ENCODE measurements at regions not wholly inside any gene's neighbourhood (a gene's known extent, or its start where the extent isn't known, plus 50 kb on each side); places are given as distances from the start of the nearest gene placed in this dataset.
"Not testable (repeated sequence)": the region's sequence is repeated elsewhere in the genome, so short reads cannot be mapped to it uniquely, and the experiment has no call there.

GRCh38 chr2:15759385-15759784 lies 167.7 kb downstream of the DDX1 start:
- no peaks in the 10 kb centered on the region for H3K9me3 ChIP-seq (replicated peaks; ENCODE audit: insufficient read depth, low read length)
- no peak overlapping the region for H3K9ac ChIP-seq (ENCODE audit: low read length)
- TF ChIP-seq EZH2phosphoT487 (IDR thresholded peaks at IDR 0.05; ENCODE audit: low read length): no peak
- no peak for TF ChIP-seq EZH2 (optimal IDR thresholded peaks at IDR 0.05; ENCODE audit: low read depth, low read length)
- no peak for TF ChIP-seq CTCF (IDR thresholded peaks at IDR 0.05; ENCODE audit: low read length)
- H3F3A ChIP-seq (ENCODE audit: insufficient read depth, low read length): no peaks in the 10 kb centered on the region
- no peak for DNase-seq
- H3K9me2 ChIP-seq (replicated peaks; ENCODE audit: insufficient read depth, low read length): no peaks in the 10 kb centered on the region
- H2AFZ ChIP-seq (ENCODE audit: low read length): no peak overlapping the region
- no peak overlapping the region for H3K4me2 ChIP-seq (ENCODE audit: low read depth, low read length)
- H3K27me3 ChIP-seq (replicated peaks; ENCODE audit: insufficient read depth, low read length): no peaks in the 10 kb centered on the region
- H3K36me3 ChIP-seq (replicated peaks; ENCODE audit: insufficient read depth, low read length): no peaks in the 10 kb centered on the region
- no peaks in the 10 kb centered on the region for H3K79me2 ChIP-seq (ENCODE audit: low read length)
- H4K20me1 ChIP-seq (ENCODE audit: insufficient read depth, low read length): no peaks in the 10 kb centered on the region
- H3K4me3 ChIP-seq (ENCODE audit: low read length): no peak overlapping the region
- H3K4me1 ChIP-seq (ENCODE audit: low read length): no peaks in the 10 kb centered on the region
- H3K27ac ChIP-seq (ENCODE audit: low read length): no peak overlapping the region

- not testable (repeated sequence) for DNase-seq; H3K4me2 ChIP-seq (ENCODE audit: low read depth, low read length); H3K27me3 ChIP-seq (replicated peaks; ENCODE audit: insufficient read depth, low read length)
These were observed 168.1 kb downstream of the DDX1 start for GRCh38 chr2:15759791-15760190.

GRCh38 chr2:15760232-15760910 lies 168.7 kb downstream of the DDX1 start:
- Histone ChIP-seq H3K9me3 (replicated peaks; ENCODE audit: insufficient read depth, low read length) (no peaks in the 10 kb centered on the region), H3K4me2 (ENCODE audit: low read depth, low read length) (no peak overlapping the region), H4K20me1 (ENCODE audit: insufficient read depth, low read length) (no peaks in the 10 kb centered on the region), H3K4me3 (ENCODE audit: low read length) (no peak overlapping the region), H3K9me2 (replicated peaks; ENCODE audit: insufficient read depth, low read length) (no peaks in the 10 kb centered on the region), H3K27ac (ENCODE audit: low read length) (no peak overlapping the region), H3K4me1 (ENCODE audit: low read length) (no peaks in the 10 kb centered on the region), H2AFZ (ENCODE audit: low read length) (no peak overlapping the region), H3K36me3 (replicated peaks; ENCODE audit: insufficient read depth, low read length) (no peaks in the 10 kb centered on the region), H3F3A (ENCODE audit: insufficient read depth, low read length) (no peaks in the 10 kb centered on the region), H3K27me3 (replicated peaks; ENCODE audit: insufficient read depth, low read length) (no peaks in the 10 kb centered on the region), H3K79me2 (ENCODE audit: low read length) (no peaks in the 10 kb centered on the region), H3K9ac (ENCODE audit: low read length) (no peak overlapping the region)
- DNase-seq: no peak
- TF ChIP-seq CTCF (IDR thresholded peaks at IDR 0.05; ENCODE audit: low read length) (no peak), EZH2 (optimal IDR thresholded peaks at IDR 0.05; ENCODE audit: low read depth, low read length) (no peak), EZH2phosphoT487 (IDR thresholded peaks at IDR 0.05; ENCODE audit: low read length) (no peak)

More at GRCh38 chr2:15759791-15760190, 168.1 kb downstream of the DDX1 start:
- not testable (repeated sequence) for H2AFZ ChIP-seq (ENCODE audit: low read length); H3K79me2 ChIP-seq (ENCODE audit: low read length); H3K4me3 ChIP-seq (ENCODE audit: low read length); H4K20me1 ChIP-seq (ENCODE audit: insufficient read depth, low read length); H3F3A ChIP-seq (ENCODE audit: insufficient read depth, low read length); H3K27ac ChIP-seq (ENCODE audit: low read length); H3K9me3 ChIP-seq (replicated peaks; ENCODE audit: insufficient read depth, low read length); H3K9me2 ChIP-seq (replicated peaks; ENCODE audit: insufficient read depth, low read length); H3K4me1 ChIP-seq (ENCODE audit: low read length); H3K9ac ChIP-seq (ENCODE audit: low read length); H3K36me3 ChIP-seq (replicated peaks; ENCODE audit: insufficient read depth, low read length)

DNA sequence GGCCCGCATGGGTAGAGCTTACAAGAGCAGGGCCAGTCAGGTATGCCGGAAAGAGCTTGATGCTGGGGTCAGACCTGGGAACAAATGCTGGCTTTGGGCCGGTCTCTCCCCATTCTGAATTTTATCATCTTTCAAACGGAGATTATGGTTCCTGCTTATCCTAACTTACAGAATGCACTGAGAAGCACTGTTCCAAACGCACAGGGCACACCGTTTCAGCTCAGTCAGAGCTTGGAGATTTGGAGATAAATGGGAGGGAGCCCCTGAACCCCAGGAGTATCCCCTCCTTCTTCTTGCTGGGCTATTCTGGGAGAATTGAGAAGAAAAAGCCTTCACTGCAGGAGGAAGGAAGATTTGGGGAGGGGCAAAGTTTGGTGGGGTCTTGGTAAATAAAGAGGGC lies 169.4 kb downstream of the DDX1 start:
- Histone ChIP-seq H3K9ac (ENCODE audit: low read length) (no peak overlapping the region), H3K4me3 (ENCODE audit: low read length) (no peak overlapping the region), H4K20me1 (ENCODE audit: insufficient read depth, low read length) (no peaks in the 10 kb centered on the region), H2AFZ (ENCODE audit: low read length) (no peak overlapping the region), H3K79me2 (ENCODE audit: low read length) (no peaks in the 10 kb centered on the region), H3K9me2 (replicated peaks; ENCODE audit: insufficient read depth, low read length) (no peaks in the 10 kb centered on the region), H3K4me2 (ENCODE audit: low read depth, low read length) (no peak overlapping the region), H3K27me3 (replicated peaks; ENCODE audit: insufficient read depth, low read length) (no peaks in the 10 kb centered on the region), H3K27ac (ENCODE audit: low read length) (no peak overlapping the region), H3F3A (ENCODE audit: insufficient read depth, low read length) (no peaks in the 10 kb centered on the region), H3K36me3 (replicated peaks; ENCODE audit: insufficient read depth, low read length) (no peaks in the 10 kb centered on the region), H3K4me1 (ENCODE audit: low read length) (no peaks in the 10 kb centered on the region), H3K9me3 (replicated peaks; ENCODE audit: insufficient read depth, low read length) (no peaks in the 10 kb centered on the region)
- no peak for DNase-seq
- TF ChIP-seq EZH2phosphoT487 (IDR thresholded peaks at IDR 0.05; ENCODE audit: low read length) (no peak), CTCF (IDR thresholded peaks at IDR 0.05; ENCODE audit: low read length) (no peak), EZH2 (optimal IDR thresholded peaks at IDR 0.05; ENCODE audit: low read depth, low read length) (no peak)
